GM06990 (cell line): ENCODE measurements at regions not wholly inside any gene's neighbourhood (a gene's known extent, or its start where the extent isn't known, plus 50 kb on each side); places are given as distances from the start of the nearest gene placed in this dataset.

Experiments
- DNase-seq: peaks from one replicate; pipeline ENCODE4 v3.0.0-alpha.2; 2011; ENCODE audit not compliant: insufficient read length; ENCODE audit errors: extremely low read depth
- H3K27me3 ChIP-seq: replicated peaks from 2 replicates; pipeline ENCODE4 v1.6.0; 2011; ENCODE audit warnings: low read length; ENCODE audit not compliant: control insufficient read depth, insufficient read depth
- H3K36me3 ChIP-seq: 2 replicates; pipeline ENCODE4 v1.5.1; 2011; ENCODE audit warnings: low read length; ENCODE audit not compliant: control insufficient read depth, insufficient read depth
- H3K4me3 ChIP-seq: replicated peaks from 2 replicates; pipeline ENCODE4 v1.5.1; 2011; ENCODE audit warnings: low read depth, mild to moderate bottlenecking, control low read depth, low read length
- TF ChIP-seq, protein P1 (sequence below): IDR thresholded peaks from 2 replicates; pipeline ENCODE4 v1.5.1; 2011; ENCODE audit warnings: low read length, control low read depth, mild to moderate bottlenecking, inconsistent platforms; ENCODE audit not compliant: insufficient read depth, poor library complexity, severe bottlenecking

DNA sequence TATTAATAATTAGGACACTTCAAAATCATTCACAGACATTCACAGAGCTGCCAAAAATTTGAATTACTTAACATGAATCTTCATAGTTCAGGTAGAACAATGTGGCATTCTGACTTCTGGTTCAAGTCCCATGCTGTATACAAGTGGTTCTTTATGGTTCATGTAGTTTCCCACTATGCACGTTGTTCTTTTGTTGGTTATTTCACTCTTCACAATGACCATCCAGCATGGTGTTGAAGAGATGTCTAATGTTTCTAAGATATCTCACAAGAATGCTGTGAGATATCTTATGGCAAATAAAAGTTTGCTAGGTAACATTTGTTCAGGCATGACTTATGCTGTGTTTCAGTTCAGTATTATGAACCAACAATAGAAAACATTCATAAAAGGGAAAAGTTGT lies 88.2 kb upstream of the SLITRK6 start:
- Histone ChIP-seq H3K27me3 (no peaks in the 10 kb centered on the region), H3K36me3 (no peaks in the 10 kb centered on the region), H3K4me3 (no peak overlapping the region)
- TF ChIP-seq, protein P1, sequence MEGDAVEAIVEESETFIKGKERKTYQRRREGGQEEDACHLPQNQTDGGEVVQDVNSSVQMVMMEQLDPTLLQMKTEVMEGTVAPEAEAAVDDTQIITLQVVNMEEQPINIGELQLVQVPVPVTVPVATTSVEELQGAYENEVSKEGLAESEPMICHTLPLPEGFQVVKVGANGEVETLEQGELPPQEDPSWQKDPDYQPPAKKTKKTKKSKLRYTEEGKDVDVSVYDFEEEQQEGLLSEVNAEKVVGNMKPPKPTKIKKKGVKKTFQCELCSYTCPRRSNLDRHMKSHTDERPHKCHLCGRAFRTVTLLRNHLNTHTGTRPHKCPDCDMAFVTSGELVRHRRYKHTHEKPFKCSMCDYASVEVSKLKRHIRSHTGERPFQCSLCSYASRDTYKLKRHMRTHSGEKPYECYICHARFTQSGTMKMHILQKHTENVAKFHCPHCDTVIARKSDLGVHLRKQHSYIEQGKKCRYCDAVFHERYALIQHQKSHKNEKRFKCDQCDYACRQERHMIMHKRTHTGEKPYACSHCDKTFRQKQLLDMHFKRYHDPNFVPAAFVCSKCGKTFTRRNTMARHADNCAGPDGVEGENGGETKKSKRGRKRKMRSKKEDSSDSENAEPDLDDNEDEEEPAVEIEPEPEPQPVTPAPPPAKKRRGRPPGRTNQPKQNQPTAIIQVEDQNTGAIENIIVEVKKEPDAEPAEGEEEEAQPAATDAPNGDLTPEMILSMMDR: no peak
- no peak for DNase-seq

DNA sequence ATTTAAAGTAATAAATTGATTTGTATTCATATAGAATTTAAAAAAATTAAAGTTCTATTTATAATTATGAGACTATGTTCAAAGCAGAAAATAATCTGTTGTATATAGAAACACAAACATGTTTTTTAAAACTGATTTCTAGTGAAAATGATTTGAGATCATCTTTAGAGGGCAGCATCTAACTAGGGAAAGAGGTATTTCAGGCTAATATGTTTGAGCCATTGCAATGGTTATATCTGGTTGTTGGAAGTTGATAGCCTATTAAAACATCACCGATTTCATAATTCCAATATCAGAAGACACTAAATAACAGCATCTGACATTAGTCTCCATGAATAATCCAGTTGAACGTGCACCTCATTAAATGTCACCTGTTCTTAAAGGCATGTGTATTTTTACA lies 79.8 kb upstream of the SLITRK6 start:
- Histone ChIP-seq H3K36me3 (no peaks in the 10 kb centered on the region), H3K27me3 (no peaks in the 10 kb centered on the region), H3K4me3 (no peak overlapping the region)
- TF ChIP-seq, protein P1: no peak
- no peak for DNase-seq

DNA sequence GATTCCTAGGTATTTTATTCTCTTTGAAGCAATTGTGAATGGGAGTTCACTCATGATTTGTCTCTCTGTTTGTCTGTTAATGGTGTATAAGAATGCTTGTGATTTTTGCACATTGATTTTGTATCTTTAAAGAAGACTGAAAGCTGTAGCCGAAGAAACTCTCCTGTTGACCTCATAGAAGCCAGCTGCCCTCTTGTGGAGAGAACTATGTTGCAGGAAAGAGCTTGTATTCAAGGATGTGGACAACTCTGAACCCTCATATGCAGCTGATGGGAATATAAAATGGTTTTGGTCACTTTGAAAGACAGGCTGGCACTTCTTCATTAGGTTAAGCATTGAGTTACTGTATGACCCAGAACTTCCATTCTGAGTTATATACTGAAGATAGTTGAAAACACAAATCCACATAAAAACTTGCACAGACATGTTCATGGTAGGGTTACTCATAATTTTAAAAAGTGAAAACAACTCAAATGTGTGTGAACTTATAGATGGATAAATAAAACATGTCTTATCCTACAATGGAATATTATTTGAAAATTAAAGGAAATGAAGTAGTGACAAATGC lies 65.8 kb upstream of the SLITRK6 start:
- Histone ChIP-seq H3K27me3 (no peaks in the 10 kb centered on the region), H3K4me3 (no peak overlapping the region), H3K36me3 (no peaks in the 10 kb centered on the region)
- DNase-seq: no peak
- TF ChIP-seq, protein P1: peak; percentile 15

DNA sequence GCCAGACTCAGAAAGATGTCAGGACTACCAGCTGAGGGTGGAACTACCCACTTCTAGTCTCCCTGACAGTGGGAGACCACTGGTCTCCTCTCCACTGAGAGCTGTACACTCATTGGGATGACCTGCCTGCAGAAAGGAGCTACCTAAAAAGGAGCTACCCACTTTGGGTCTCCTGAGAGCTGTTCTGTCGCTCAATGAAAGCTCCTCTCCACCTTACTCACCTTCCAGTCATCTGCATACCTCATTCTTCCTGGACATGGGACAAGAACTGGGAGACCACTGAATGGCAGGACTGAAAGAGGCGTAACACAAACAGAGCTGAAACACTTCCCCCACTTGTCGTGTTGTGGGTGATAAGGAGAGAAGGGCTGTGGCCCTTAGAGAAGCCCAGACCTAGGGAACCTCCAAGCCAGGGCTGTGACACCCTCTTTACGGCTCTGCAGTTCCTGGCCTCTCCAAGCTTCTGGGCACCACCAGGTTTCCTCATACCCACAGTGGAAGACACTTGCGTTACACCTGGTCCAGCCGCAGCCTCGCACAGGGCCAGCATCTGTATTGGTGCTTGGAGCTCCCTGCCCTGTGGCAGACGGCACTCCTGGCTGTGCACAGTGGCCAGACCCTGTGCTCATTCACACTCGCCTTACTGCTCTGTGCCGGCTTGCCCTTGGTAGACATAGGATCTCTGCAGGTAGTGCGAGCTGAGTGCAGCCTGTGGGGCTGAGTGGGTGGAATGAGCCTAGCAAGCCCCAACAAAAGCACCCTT lies 54.9 kb upstream of the SLITRK6 start:
- no peaks in the 10 kb centered on the region for H3K27me3 ChIP-seq
- H3K36me3 ChIP-seq: no peaks in the 10 kb centered on the region
- DNase-seq: no peak
- TF ChIP-seq, protein P1: no peak
- no peak overlapping the region for H3K4me3 ChIP-seq

DNA sequence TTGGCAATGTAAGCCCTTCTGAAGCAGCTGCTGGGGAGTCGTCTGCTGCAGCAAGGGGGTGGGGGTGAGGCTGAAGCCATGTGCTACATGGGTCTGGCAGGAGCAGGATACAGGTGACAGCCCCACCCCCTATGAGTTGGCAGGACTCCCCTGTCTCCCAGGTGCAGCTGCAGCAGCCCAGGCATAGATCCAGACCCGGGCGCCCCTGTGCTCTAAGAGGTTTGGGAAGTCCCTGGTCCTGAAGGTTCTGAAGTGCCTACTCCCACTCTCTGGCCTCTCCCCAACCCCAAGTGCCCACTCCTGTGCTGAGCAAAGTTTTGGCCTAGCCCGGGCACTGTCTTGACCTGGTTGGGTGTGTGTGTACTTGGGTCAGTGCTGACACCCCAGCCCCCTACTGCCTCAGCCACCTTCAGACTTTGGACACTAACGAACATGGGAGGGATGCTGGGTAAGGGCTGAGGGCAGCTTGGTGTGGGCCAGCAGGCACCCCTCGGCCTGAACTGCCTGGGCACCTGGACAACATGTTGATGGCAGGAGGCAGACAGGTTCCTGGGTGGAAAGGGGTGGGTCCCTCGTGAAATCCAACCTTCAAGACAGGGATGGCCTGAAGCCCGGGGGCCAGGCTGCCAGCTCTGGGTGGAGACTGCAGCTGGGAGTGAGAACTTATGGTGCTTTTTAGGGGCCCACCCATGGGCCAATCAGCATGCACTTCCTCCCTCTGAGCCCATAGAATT lies 54.1 kb upstream of the SLITRK6 start:
- Histone ChIP-seq H3K27me3 (no peaks in the 10 kb centered on the region), H3K4me3 (no peak overlapping the region), H3K36me3 (no peaks in the 10 kb centered on the region)
- TF ChIP-seq, protein P1: no peak
- DNase-seq: no peak
